HG02973 (cell line): ENCODE measurements at regions not wholly inside any gene's neighbourhood (a gene's known extent, or its start where the extent isn't known, plus 50 kb on each side); places are given as distances from the start of the nearest gene placed in this dataset.

Experiments
- ATAC-seq: cut with Tn5 transposase; IDR thresholded peaks from one replicate; pipeline ENCODE4 v1.9.1; 2021; ENCODE audit warnings: moderate library complexity; ENCODE audit not compliant: unreplicated experiment

GRCh38 chr10:85193796-85194195, 865.4 kb downstream of the CCSER2 start:
- ATAC-seq: no peak

- no peak for ATAC-seq
Observed at GRCh38 chr10:85194706-85195105, 866.3 kb downstream of the CCSER2 start.

GRCh38 chr10:85195596-85195995, 867.2 kb downstream of the CCSER2 start:
- ATAC-seq: no peak

GRCh38 chr10:85204814-85205213, 876.4 kb downstream of the CCSER2 start:
- no peak for ATAC-seq

- no peak for ATAC-seq
Observed at GRCh38 chr10:85212526-85212925, 884.1 kb downstream of the CCSER2 start.

- ATAC-seq: no peak
Observed at GRCh38 chr10:85213493-85213892, 885.1 kb downstream of the CCSER2 start.

GRCh38 chr10:85222300-85222699, 893.9 kb downstream of the CCSER2 start:
- ATAC-seq: no peak

GRCh38 chr10:85224366-85224940, 896.1 kb downstream of the CCSER2 start:
- ATAC-seq: no peak

GRCh38 chr10:85225311-85225710, 896.9 kb downstream of the CCSER2 start:
- ATAC-seq: no peak

- ATAC-seq: no peak
Observed at GRCh38 chr10:85226596-85226995, 898.2 kb downstream of the CCSER2 start.

GRCh38 chr10:85228726-85229125, 900.3 kb downstream of the CCSER2 start:
- ATAC-seq: no peak

GRCh38 chr10:85231534-85232270, 903.3 kb downstream of the CCSER2 start:
- no peak for ATAC-seq

- ATAC-seq: no peak
Observed at GRCh38 chr10:85235258-85235657, 906.9 kb downstream of the CCSER2 start.

- ATAC-seq: no peak
Observed at GRCh38 chr10:85238676-85239075, 910.3 kb downstream of the CCSER2 start.

GRCh38 chr10:85250304-85250703, 921.9 kb downstream of the CCSER2 start:
- no peak for ATAC-seq

GRCh38 chr10:85256481-85256880, 928.1 kb downstream of the CCSER2 start:
- ATAC-seq: no peak

- ATAC-seq: no peak
Observed at GRCh38 chr10:85259908-85260307, 931.5 kb downstream of the CCSER2 start.

- no peak for ATAC-seq
Observed at GRCh38 chr10:85262992-85263391, 934.6 kb downstream of the CCSER2 start.

GRCh38 chr10:85265121-85265520, 936.7 kb downstream of the CCSER2 start:
- no peak for ATAC-seq

GRCh38 chr10:85266808-85267207, 938.4 kb downstream of the CCSER2 start:
- no peak for ATAC-seq

- no peak for ATAC-seq
Observed at GRCh38 chr10:85280014-85280413, 951.6 kb downstream of the CCSER2 start.
